Anterior cingulate cortex (tissue), 58 donors: ENCODE measurements at regions not wholly inside any gene's neighbourhood (a gene's known extent, or its start where the extent isn't known, plus 50 kb on each side); places are given as distances from the start of the nearest gene placed in this dataset.

Experiments
- DNase-seq, 58 donors: peaks; one replicate each; lab custom pipeline; 2025; lab: John Stamatoyannopoulos, UW

GRCh38 chr1:234925440-234926263 lies 203.0 kb downstream of the TOMM20 start:
- peak in 1 of 58 donors; percentile 25 for DNase-seq

- no peak for DNase-seq
These were observed 203.9 kb downstream of the TOMM20 start for GRCh38 chr1:234924450-234925355.

GRCh38 chr1:234923626-234924025 lies 205.0 kb downstream of the TOMM20 start:
- no peak for DNase-seq

GRCh38 chr1:234922987-234923386 lies 205.7 kb downstream of the TOMM20 start:
- DNase-seq: no peak

GRCh38 chr1:234921266-234922062 lies 207.2 kb downstream of the TOMM20 start:
- no peak for DNase-seq

GRCh38 chr1:234920843-234921140 lies 207.8 kb downstream of the TOMM20 start:
- no peak for DNase-seq

GRCh38 chr1:234920136-234920842 lies 208.3 kb downstream of the TOMM20 start:
- no peak for DNase-seq

GRCh38 chr1:234918961-234919761 lies 209.5 kb downstream of the TOMM20 start:
- no peak for DNase-seq

- DNase-seq: no peak
These were observed 210.3 kb downstream of the TOMM20 start for GRCh38 chr1:234918181-234918841.

- no peak for DNase-seq
These were observed 211.0 kb downstream of the TOMM20 start for GRCh38 chr1:234917495-234918180.

GRCh38 chr1:234916840-234917239 lies 211.8 kb downstream of the TOMM20 start:
- no peak for DNase-seq

GRCh38 chr1:234915924-234916675 lies 212.5 kb downstream of the TOMM20 start:
- no peak for DNase-seq

GRCh38 chr1:234914606-234915290 lies 213.9 kb downstream of the TOMM20 start:
- no peak for DNase-seq

- DNase-seq: no peak
These were observed 214.9 kb downstream of the TOMM20 start for GRCh38 chr1:234913771-234914170.

- no peak for DNase-seq
These were observed 215.4 kb downstream of the TOMM20 start for GRCh38 chr1:234913278-234913649.

GRCh38 chr1:234912548-234913277 lies 215.9 kb downstream of the TOMM20 start:
- peak in 1 of 58 donors; percentile 56 for DNase-seq
